ENCODE measurements at regions not wholly inside any gene's neighbourhood (a gene's known extent, or its start where the extent isn't known, plus 50 kb on each side); places are given as distances from the start of the nearest gene placed in this dataset.
"Not testable (repeated sequence)": the region's sequence is repeated elsewhere in the genome, so short reads cannot be mapped to it uniquely, and the experiment has no call there.

DNA sequence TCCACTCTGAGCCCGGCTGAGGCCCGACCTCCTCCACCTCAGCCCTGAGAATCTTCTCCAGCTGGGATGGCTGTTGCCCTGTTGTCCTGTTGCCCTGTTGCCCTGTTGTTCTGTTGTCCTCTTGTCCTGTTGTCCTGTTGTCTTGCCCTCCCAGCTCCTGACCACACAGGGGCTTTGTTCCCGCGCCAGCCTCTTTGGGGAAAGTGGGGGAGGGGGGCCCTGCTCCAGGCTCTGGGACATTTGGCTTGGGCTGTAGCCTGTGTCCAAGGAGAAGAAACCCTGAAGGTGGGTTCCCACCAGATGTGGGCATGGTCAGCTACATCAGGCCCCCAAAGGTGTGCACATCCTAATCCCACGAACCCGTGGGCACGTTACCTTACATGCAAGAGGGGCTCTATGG, 113.5 kb upstream of the FAM20C start:
- TF ChIP-seq, protein P1, sequence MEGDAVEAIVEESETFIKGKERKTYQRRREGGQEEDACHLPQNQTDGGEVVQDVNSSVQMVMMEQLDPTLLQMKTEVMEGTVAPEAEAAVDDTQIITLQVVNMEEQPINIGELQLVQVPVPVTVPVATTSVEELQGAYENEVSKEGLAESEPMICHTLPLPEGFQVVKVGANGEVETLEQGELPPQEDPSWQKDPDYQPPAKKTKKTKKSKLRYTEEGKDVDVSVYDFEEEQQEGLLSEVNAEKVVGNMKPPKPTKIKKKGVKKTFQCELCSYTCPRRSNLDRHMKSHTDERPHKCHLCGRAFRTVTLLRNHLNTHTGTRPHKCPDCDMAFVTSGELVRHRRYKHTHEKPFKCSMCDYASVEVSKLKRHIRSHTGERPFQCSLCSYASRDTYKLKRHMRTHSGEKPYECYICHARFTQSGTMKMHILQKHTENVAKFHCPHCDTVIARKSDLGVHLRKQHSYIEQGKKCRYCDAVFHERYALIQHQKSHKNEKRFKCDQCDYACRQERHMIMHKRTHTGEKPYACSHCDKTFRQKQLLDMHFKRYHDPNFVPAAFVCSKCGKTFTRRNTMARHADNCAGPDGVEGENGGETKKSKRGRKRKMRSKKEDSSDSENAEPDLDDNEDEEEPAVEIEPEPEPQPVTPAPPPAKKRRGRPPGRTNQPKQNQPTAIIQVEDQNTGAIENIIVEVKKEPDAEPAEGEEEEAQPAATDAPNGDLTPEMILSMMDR (IDR thresholded peaks at IDR 0.05 in 2 of 3, conservative IDR thresholded peaks at IDR 0.05 in 1 of 3; ENCODE audit: borderline replicate concordance in 1 of 3, insufficient read depth in 1 of 3, low read depth in 2 of 3, low read length in 2 of 3): not testable (repeated sequence)
- not testable (repeated sequence) for TF ChIP-seq CEBPB (IDR thresholded peaks at IDR 0.05; ENCODE audit: low read depth); EZH2 (IDR thresholded peaks at IDR 0.05); SP1 (IDR thresholded peaks at IDR 0.05; ENCODE audit: low read depth); SIN3A (IDR thresholded peaks at IDR 0.05; ENCODE audit: low read depth); POLR2A (IDR thresholded peaks at IDR 0.05; ENCODE audit: borderline replicate concordance, extremely low read depth, insufficient read depth, insufficient read length); EGR1 (IDR thresholded peaks at IDR 0.05; ENCODE audit: low read depth); ZNF274 (IDR thresholded peaks at IDR 0.05; ENCODE audit: low read depth, low read length); POLR2AphosphoS5 (IDR thresholded peaks at IDR 0.05; ENCODE audit: low read depth, low read length)
- TF ChIP-seq, protein P2, sequence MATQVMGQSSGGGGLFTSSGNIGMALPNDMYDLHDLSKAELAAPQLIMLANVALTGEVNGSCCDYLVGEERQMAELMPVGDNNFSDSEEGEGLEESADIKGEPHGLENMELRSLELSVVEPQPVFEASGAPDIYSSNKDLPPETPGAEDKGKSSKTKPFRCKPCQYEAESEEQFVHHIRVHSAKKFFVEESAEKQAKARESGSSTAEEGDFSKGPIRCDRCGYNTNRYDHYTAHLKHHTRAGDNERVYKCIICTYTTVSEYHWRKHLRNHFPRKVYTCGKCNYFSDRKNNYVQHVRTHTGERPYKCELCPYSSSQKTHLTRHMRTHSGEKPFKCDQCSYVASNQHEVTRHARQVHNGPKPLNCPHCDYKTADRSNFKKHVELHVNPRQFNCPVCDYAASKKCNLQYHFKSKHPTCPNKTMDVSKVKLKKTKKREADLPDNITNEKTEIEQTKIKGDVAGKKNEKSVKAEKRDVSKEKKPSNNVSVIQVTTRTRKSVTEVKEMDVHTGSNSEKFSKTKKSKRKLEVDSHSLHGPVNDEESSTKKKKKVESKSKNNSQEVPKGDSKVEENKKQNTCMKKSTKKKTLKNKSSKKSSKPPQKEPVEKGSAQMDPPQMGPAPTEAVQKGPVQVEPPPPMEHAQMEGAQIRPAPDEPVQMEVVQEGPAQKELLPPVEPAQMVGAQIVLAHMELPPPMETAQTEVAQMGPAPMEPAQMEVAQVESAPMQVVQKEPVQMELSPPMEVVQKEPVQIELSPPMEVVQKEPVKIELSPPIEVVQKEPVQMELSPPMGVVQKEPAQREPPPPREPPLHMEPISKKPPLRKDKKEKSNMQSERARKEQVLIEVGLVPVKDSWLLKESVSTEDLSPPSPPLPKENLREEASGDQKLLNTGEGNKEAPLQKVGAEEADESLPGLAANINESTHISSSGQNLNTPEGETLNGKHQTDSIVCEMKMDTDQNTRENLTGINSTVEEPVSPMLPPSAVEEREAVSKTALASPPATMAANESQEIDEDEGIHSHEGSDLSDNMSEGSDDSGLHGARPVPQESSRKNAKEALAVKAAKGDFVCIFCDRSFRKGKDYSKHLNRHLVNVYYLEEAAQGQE (IDR thresholded peaks at IDR 0.05; ENCODE audit: low read depth): not testable (repeated sequence)
- TF ChIP-seq, protein P3, sequence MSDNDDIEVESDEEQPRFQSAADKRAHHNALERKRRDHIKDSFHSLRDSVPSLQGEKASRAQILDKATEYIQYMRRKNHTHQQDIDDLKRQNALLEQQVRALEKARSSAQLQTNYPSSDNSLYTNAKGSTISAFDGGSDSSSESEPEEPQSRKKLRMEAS (IDR thresholded peaks at IDR 0.05): not testable (repeated sequence)
